GM06990 (cell line): ENCODE measurements at regions not wholly inside any gene's neighbourhood (a gene's known extent, or its start where the extent isn't known, plus 50 kb on each side); places are given as distances from the start of the nearest gene placed in this dataset.

Experiments used
- DNase-seq: peaks from one replicate; pipeline ENCODE4 v3.0.0-alpha.2; 2011; ENCODE audit not compliant: insufficient read length; ENCODE audit errors: extremely low read depth
- H3K27me3 ChIP-seq: replicated peaks from 2 replicates; pipeline ENCODE4 v1.6.0; 2011; ENCODE audit warnings: low read length; ENCODE audit not compliant: control insufficient read depth, insufficient read depth
- H3K36me3 ChIP-seq: 2 replicates; pipeline ENCODE4 v1.5.1; 2011; ENCODE audit warnings: low read length; ENCODE audit not compliant: control insufficient read depth, insufficient read depth
- H3K4me3 ChIP-seq: replicated peaks from 2 replicates; pipeline ENCODE4 v1.5.1; 2011; ENCODE audit warnings: low read depth, mild to moderate bottlenecking, control low read depth, low read length
- CTCF ChIP-seq: IDR thresholded peaks from 2 replicates; pipeline ENCODE4 v1.5.1; 2011; ENCODE audit warnings: low read length, control low read depth, mild to moderate bottlenecking, inconsistent platforms; ENCODE audit not compliant: insufficient read depth, poor library complexity, severe bottlenecking

- no peak for TF ChIP-seq CTCF
- H3K4me3 ChIP-seq: no peak overlapping the region
- H3K36me3 ChIP-seq: no peaks in the 10 kb centered on the region
- DNase-seq: no peak
- no peaks in the 10 kb centered on the region for H3K27me3 ChIP-seq
Observed at GRCh38 chr15:53851110-53851848, 91.8 kb upstream of the WDR72 start.

GRCh38 chr15:53847745-53848144 lies 88.3 kb upstream of the WDR72 start:
- H3K27me3 ChIP-seq: no peaks in the 10 kb centered on the region
- no peaks in the 10 kb centered on the region for H3K36me3 ChIP-seq
- no peak for DNase-seq
- TF ChIP-seq CTCF: no peak
- H3K4me3 ChIP-seq: no peak overlapping the region

- H3K36me3 ChIP-seq: no peaks in the 10 kb centered on the region
- H3K27me3 ChIP-seq: no peaks in the 10 kb centered on the region
- DNase-seq: no peak
- TF ChIP-seq CTCF: no peak
- H3K4me3 ChIP-seq: no peak overlapping the region
Observed at GRCh38 chr15:53844634-53845033, 85.2 kb upstream of the WDR72 start.

- no peak for DNase-seq
Observed at GRCh38 chr15:53843869-53844569, 84.6 kb upstream of the WDR72 start.

GRCh38 chr15:53843166-53843565 lies 83.7 kb upstream of the WDR72 start:
- no peak for DNase-seq
- no peak for TF ChIP-seq CTCF
- no peaks in the 10 kb centered on the region for H3K36me3 ChIP-seq
- no peaks in the 10 kb centered on the region for H3K27me3 ChIP-seq
- no peak overlapping the region for H3K4me3 ChIP-seq

More at GRCh38 chr15:53843869-53844569, 84.6 kb upstream of the WDR72 start:
- Histone ChIP-seq H3K27me3 (no peaks in the 10 kb centered on the region), H3K4me3 (no peak overlapping the region), H3K36me3 (no peaks in the 10 kb centered on the region)
- no peak for TF ChIP-seq CTCF
